ENCODE measurements at regions not wholly inside any gene's neighbourhood (a gene's known extent, or its start where the extent isn't known, plus 50 kb on each side); places are given as distances from the start of the nearest gene placed in this dataset.

DNA sequence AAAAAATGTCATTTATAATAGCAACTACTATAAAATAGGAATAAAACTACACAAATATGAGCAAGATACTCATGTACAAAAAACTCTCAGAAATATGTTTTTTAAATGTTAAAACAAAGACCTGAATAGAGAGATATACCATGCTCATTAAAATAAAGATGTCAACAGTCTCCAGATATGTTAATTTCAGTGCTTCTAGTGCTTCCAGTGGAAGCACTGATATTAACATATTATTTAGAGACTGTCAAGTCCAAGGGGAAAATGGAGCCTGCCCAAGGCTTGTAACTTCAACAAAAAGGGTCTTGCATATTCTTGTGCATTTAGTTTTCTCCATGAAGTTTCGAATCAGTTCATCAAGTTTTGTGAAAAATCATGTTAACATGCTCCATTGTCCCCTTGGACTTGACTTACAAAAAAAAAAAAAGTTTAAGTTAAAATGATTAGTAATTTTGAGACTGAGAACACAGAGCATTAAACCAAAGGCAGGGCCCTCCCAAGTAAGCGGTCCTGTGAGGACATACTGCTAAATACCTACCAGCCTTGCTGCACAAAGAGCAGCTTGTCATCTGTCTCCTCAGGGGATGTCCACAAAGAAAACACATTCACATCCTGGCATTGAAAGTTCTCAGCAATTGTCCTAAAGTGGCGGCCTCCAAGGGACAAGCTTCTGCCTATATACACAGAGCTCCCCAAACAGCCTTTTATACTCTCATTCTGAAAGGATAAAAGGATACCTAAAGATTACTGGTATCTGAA is 501.9 kb upstream of the CHAC2 start:
- DNase-seq: no peak

DNA sequence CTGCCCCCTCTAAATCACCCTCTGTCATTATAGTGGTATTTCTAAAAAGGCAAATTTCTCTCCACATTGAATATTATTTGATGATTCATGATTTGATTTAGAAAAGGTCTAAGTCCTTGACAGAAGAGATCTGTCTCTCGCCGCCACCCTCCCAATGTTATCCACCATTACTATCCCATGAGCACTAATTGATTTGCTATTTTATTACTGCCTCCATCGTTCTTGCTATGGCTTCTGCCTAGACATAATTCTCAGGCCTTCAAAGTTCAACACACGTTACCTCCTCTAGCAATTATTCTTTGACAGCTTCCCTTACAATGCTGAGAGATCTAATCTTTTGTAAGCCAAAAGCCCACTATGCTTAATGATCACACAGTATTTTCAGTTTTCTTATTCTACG is 507.0 kb upstream of the CHAC2 start:
- DNase-seq: no peak

DNA sequence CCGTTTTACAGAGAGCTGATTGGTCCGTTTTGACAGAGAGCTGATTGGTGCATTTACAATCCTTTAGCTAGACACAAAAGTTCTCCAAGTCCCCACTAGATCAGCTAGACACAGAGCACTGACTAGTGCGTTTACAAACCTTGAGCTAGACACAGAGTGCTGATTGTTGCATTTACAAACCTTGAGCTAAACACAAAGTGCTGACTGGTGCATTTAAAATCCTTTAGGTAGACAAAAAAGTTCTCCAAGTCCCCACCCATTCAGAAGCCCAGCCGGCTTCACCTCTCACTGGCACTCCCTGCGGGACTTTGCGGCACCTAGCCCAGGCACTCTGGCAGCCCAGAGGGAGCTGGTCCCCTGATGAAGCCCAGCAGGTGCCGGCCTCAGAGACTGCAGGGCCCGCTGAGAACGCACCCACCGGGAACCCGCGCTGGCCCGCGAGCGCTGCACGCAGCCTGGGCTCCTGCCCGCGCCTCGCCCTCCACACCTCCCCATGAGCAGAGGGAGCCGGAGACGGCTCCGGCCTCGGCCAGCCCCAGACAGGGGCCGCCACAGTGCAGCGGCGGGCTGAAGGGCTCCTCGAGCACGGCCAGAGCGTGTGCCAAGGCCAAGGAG is 508.1 kb upstream of the CHAC2 start:
- DNase-seq: no peak

DNA sequence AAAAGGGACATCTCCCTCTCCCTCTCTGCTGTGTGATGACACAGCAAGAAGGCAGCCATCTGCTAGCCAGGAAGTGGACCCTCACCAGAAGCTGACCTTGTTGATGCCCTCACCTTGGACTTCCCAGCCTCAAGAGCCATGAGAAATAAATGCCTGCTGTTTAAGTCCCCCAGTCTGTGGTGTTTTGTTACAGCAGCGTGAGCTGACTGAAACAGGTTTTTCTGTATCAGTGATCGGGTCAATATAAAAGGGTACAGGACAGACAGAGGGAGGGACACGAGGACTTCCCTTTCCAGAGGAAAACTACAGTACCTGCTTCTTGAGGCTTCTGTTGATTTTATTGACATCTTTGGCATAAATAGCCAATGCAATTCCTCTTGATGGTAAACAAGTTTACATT is 510.3 kb upstream of the CHAC2 start:
- no peak for DNase-seq

DNA sequence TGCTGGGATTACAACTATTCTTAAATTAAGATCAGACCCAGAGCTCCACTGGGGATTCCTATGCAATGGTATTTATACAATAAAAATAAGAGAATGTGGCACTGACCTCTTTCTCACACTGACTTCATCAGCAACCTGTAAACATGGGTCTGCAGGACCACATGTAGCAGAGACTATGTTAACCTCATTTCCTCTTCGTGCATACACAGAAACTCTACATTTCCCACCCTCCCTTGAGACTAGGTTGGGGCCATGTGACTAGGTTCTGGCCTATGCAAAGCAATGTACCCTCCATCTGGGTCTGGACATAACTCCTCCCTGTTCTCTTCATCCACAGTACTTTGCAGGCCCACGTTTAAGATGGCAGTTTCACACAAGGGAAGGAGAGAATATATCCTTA is 514.4 kb upstream of the CHAC2 start:
- DNase-seq: no peak

DNA sequence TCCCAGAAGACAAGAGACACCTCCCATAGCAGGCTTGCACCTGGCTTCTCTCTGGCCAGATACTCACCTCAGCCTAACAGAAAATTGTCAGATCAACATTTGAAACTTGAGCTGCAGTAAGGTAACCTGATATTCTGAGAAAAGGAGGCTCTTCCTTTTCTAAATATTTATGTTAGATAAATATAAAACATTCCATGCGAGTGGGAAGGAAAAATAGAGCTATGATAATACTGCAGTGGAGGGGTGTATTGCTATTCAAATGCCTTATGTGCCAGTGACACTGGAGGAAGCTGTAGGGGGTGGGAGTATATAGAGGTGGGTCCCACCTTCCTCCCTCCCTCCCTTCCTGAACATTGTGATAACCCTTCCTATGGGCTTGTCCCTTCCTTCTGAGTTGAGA is 515.5 kb upstream of the CHAC2 start:
- no peak for DNase-seq

DNA sequence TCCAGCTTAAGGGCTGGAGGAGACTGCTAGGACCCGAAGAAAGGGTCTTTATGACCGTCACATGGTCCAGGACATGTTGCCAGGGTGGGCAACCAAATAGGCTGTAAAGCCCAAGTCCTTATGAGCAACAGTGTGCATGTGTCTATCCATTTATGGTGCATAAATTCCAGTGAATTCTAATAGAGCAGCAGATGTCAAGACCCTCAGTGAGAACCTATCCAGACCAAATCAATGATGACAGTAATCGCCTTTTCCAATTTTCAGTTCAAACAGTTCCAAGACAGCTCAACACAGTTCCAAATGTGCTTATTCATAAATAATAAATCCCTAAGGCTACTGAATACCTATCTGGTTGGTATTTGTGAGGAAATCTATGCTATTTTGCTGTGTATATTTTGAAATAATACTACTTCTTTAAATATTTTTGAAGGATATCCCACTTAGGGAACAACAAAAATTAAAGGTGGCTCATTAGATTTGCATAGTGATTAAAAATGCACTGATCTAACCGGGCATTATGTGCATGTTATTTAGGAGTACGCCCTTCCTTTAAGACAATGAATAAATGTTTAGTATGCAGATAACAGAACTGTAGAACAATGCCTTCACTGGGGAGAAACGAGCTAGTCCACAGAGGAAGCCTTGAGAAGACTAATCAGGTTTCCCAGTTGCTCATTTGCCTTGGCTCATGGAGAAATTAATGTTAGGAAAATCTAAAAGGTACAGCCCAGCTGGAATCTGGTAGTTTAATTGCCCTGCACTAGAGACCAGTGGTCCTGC is 519.5 kb upstream of the CHAC2 start:
- DNase-seq: no peak

DNA sequence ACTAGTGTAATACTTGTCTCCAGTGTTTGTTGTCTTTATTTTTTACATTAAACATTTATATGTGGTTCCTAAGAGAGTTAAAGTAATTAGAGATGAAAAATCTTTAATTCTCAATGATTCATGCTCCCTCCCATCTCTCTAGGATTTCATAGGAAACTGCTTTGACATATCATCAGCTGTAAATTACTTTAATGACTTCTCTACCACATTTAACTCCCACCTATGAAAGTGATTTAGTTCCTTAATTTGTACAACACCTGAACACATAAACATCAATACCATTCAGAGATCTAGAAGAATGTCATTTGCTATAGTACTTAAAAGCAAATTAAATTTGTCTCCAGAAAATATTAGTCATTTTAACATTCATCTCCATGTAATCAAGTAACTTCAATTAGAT is 524.2 kb upstream of the CHAC2 start:
- DNase-seq: no peak

DNA sequence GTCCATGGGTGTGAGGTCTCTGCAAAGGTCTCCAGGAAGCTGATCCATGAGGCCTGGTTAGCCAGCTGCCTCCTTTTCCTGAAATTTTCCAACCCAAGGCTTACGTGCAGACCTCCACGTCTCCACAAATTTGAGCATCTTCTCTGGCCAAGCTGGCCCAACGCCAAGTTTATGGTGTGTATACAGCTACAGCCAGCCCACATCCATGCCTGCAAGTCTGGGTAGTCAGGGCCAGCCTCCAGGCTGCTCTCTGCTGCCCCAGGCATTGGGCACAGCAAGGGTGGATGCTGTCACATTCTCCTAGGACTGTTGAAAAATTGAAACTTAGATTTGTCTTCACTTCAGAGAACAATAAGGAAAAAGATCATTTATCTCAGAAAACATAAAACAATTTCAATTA is 525.5 kb upstream of the CHAC2 start:
- DNase-seq: no peak

DNA sequence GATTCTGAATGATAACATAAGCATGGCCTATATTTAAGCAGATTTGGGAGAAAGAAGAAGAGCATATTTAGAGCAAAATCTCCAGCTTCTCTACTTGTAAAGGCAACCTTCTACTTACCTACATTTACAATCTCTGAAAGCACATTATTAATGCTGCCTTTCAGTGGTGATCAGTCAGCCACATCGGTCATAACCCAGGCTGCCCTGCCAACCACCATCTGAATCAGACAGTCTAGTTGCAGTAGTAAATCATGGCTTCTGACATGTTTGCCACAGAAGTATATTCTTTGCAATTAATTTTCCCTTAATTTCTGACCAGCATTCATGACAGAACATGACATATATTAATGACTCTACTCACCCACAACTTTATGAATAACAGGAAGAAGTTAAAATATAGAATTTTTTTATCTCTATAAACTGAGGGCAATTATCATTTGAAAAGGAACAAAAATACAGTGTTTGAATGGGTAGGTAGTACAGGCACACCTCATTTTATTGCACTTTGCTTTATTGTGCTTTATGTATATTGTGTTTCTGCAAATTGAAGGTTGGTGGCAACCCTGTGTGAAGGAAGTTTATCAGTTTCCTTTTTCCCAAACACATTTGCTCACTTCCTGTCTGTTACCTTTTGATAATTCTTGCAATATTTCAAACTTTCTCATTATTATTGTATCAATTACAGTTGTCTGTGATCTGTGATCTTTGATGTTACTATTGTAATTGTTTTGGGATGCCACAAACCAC is 531.6 kb upstream of the CHAC2 start:
- DNase-seq: no peak

DNA sequence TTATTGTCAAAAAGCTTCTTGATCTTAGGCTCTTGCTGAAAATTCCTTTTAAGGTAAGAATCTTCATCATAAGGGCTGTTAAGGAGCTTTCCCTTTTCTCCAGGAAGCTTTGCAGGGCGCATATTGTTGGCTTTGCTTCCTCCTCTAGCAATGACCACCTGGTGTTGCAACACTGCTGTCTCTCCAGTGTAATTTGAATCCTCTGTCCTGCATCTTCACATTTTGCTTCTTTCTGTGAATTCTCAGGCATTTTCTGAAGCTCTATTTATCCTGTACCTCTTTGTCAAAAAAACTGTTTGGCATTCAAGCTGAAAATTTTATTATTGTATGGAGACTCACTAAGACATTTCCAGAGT is 533.1 kb upstream of the CHAC2 start:
- no peak for DNase-seq

DNA sequence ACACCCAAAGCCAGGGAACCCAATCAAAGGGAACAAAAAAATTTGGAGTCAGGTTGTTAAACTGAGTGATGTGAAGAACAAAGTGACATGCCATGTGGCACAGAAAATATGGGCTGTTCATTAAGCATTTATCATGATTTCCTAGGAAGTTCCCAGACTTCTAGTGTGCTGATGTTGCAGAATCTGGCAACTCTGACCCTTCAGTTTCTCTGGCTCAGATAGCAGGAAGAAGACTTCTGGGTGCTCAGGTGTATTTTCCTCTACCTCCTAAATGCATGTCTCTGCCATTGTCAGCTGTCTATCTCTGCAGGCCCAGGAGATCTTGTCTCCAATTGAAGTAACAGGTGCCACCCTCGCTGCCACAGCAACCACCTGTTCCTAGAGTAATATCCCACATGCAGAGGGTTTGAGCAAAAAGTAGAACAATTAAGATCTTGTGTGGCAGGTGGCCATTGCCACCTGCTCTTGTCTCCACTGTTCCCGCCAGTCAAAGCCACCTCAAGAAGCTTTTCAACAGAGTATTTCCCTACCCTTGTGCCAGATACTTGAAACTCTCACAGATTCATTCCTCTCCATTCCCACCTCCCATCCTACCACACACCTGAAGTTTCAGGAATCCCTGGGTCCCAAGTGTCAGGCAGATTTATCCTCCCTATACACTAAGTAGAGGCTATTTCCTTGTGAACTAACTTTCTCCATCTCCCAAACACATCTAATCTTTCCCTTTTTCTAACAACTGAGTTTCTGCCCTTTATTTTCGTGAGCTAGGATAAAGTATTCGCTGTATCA is 533.7 kb upstream of the CHAC2 start:
- no peak for DNase-seq

DNA sequence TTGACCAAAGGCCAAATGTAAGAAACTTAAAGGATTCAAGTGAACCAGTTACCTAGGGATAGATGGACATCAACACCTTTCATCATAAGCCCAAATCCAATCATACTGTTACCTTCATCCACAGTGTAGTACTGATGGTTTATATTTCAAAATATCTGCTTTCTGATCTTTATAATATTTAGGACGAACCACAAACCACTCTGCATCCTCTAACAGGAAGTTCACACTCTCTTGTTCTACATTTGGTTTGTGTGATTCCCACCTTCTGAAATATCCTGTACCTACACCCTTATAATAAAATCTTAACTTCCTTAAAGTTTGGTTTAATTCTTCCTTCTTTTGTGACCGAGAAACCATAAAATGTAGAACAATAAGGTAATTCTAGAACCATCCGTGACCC is 535.7 kb upstream of the CHAC2 start:
- no peak for DNase-seq

DNA sequence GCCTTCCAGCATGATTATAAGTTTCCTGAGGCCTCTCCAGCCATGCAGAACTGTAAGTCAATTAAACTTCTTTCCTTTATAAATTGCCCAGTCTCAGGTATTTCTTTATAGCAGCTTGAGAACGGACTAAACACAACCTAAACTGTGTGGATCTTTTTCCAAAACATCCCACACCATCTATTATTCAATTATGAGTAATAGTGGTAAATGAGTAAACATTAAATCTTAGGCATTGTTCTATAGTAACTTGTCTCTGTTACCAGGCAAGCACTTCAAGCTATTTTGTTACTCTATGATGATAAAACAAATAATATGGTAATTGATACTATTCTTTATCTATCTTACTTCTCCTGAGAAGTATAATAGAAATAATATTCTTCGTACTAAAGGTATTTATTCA is 536.9 kb upstream of the CHAC2 start:
- no peak for DNase-seq

DNA sequence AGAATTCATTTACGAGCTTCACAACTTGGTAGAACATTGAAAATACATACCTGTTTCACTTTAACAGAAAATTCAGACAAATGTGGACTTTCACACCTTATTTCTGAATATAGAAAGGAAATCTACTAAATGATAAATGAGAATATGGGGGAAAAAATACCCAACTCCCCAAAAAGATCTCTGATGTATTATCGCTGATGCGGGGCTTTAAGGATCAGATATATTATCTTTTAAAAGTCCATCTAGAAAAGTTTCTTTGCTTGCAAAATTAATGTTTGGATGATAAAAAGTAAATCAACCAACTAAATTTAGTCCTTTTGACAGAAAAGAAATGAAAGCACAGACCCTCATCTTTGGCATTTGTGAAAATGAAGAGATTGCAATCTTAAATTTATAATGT is 540.1 kb upstream of the CHAC2 start:
- no peak for DNase-seq

DNA sequence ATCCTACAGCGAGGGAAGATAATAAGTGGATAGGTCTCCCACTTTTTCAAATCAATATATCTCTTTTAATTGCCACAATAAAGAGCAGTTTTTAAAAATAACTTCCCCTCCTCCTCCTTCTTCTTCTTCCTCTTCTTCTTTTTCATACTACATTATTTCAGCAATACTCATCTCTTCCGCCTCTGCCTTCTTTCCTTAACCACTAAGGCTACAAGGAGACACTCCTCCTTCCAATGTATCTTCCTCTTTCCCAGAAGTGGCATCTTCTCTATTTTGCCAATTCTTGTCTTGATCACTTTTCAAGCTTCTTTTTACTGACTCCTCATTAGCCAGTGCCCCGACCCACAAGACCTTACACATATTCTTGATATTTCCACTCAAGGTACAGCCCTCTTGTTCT is 546.6 kb upstream of the CHAC2 start:
- DNase-seq: no peak

DNA sequence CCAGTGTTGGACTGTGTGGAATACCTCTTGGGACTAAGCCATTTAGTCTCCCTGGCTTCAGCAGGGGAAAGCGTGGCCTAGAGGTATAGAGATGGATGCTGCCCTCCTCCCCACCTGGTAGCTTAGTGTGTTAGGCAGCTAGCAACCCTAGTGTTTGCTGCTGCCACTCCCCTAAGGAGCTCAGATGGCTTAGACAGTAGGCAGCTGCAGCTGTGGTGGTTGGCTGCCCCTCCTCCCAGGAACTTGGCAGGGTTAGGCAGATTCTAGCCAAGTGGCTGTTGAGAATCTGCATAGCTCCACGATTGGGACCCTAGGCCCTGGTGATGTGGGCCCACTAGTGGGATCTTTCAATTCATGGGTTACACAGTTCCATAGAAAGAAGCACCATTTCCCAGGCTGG is 550.4 kb upstream of the CHAC2 start:
- no peak for DNase-seq

DNA sequence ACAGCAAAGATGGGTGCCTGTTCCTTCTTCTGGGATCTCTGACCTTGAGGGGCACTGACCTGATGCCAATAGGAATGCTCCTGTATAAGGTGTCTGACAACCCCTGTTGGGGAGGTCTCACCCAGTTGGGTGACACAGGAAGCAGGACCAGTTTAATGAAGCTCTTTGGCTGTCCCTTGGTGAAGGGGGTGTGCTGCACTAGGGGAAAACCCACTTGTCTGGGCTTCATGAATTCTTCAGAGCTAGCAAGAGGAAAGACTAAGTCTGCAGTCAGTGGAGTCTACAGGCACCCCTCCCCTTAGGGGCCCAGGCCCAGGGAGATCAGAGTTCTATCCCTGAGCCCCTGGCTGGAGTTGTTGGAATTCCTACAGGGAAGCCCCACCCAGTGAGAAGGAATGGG is 550.8 kb upstream of the CHAC2 start:
- DNase-seq: no peak

DNA sequence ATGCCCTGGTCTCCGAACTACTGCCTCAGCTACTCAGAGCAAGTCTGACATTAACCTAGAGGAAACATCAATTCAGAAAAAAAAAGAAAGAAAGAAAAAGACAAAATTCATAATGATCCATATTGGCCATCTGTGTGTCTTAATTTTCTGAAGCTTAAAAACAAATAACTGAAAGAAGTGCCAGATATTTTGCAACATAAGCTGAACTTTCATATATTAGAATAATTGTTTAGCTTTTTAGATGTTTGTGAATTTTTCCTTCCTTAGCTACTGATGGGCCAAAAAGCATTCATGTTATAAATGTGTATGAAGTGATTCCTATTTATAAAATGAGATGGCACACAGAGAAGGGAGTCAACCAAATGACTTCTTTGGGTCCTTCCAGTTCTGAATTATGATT is 555.0 kb upstream of the CHAC2 start:
- peak; percentile 47 to 55 for DNase-seq

DNA sequence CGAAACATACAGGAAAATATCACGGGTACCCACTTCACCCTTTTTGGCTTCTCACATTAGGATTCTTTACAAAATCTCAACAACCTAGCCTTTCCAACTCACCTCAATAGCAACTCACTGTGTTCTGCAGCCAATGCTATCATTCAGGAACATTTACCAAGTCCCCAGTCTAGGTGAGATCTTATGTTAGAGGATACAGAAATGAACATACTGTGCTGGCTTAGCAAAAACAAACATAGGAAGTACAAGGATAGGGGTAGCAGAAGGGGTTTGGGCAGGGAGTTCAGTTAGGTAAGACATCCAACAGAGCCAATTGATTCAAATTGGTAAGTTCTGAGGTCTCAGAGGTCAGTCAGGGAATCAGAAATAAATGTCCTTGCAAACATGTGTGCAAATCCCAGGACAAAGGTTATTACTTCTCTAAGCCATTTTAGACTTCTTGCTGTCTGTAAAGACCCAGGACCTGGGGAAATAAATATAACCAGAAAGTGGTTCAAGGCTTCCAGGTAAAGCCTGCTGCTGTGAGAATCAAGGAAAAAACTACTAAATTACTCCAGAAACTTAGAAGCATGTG is 556.3 kb upstream of the CHAC2 start:
- no peak for DNase-seq

DNA sequence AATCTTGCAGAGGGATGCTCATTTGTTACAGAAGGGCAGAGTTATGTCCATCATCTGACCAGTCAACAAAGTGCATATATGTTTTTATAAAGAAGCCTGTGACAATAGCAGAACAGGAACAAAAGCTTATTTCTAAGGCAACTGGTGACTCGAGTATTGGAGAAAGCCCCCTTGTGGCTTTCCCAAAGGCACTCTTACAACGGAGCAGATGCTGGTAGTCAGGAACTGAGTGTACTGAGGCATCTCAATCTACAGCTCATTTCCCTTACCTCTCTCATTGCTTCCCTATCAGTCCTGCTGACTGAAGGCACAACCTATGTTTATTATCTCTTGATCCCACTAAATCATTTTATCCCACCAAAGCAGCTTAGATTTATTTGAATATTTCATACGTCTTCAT is 557.1 kb upstream of the CHAC2 start:
- no peak for DNase-seq
